PFSK-1 (cell line): ENCODE measurements at regions not wholly inside any gene's neighbourhood (a gene's known extent, or its start where the extent isn't known, plus 50 kb on each side); places are given as distances from the start of the nearest gene placed in this dataset.

ENCODE experiments used
- FOXP2 ChIP-seq: optimal IDR thresholded peaks from 2 replicates; pipeline ENCODE3; 2011; ENCODE audit warnings: borderline replicate concordance, control low read depth, inconsistent platforms; ENCODE audit not compliant: insufficient read depth; ENCODE audit errors: extremely low read length, extremely low read depth
- POLR2AphosphoS5 ChIP-seq: IDR thresholded peaks from 2 replicates; pipeline ENCODE4 v1.6.1; 2012; ENCODE audit warnings: low read depth, mild to moderate bottlenecking, control low read depth, low read length, moderate library complexity
- REST ChIP-seq, 2 experiments: IDR thresholded peaks; 2 replicates each; pipeline versions ENCODE4 v1.6.1 to v1.8.0; 2011 to 2012; ENCODE audit warnings: low read depth in 2 of 2, low read length in 2 of 2, control low read depth in 1 of 2, inconsistent platforms in 1 of 2, mild to moderate bottlenecking in 1 of 2, moderate library complexity in 1 of 2; ENCODE audit not compliant: insufficient read depth in 1 of 2
- SIN3A ChIP-seq: IDR thresholded peaks from 2 replicates; pipeline ENCODE4 v1.6.1; 2012; ENCODE audit warnings: mild to moderate bottlenecking, low read length, moderate library complexity, borderline replicate concordance; ENCODE audit not compliant: insufficient read depth
- TAF1 ChIP-seq: IDR thresholded peaks from 2 replicates; pipeline ENCODE4 v1.6.1; 2012; ENCODE audit warnings: low read length, control low read depth, borderline replicate concordance; ENCODE audit not compliant: insufficient read depth

- no peak for TF ChIP-seq REST (IDR thresholded peaks at IDR 0.05; ENCODE audit: insufficient read depth in 1 of 2, low read depth in 2 of 2, low read length in 2 of 2)
- no peak for TF ChIP-seq SIN3A
- TF ChIP-seq FOXP2 = no peak
- TF ChIP-seq POLR2AphosphoS5 = no peak
- TF ChIP-seq TAF1 = no peak
Observed at GRCh38 chr4:110682311-110682710, 59.4 kb upstream of the PITX2 start.

GRCh38 chr4:110683601-110684000 lies 60.7 kb upstream of the PITX2 start:
- TF ChIP-seq SIN3A (no peak), FOXP2 (no peak), TAF1 (no peak), POLR2AphosphoS5 (no peak), REST (IDR thresholded peaks at IDR 0.05; ENCODE audit: insufficient read depth in 1 of 2, low read depth in 2 of 2, low read length in 2 of 2) (no peak)

DNA sequence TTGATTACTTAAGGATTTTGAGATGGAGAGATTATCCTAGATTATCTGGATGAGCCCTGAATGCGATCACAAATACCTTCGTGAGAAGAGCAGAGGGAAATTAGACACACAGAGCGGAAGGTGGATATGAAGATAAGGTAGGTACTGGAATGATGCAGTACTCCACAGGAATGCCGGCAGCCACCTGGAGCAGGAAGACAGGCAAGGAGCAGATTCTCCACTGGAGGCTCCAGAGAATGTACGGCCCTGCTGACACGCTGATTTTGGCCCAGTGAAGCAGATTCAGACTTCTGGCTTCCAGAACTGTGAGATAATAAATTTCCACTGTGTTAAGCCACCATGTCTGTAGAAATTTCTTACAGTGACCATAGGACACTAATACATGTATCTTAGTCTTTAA lies 79.4 kb upstream of the PITX2 start:
- TF ChIP-seq POLR2AphosphoS5 (no peak), TAF1 (no peak), FOXP2 (no peak), SIN3A (no peak), REST (IDR thresholded peaks at IDR 0.05; ENCODE audit: insufficient read depth in 1 of 2, low read depth in 2 of 2, low read length in 2 of 2) (no peak)

- TF ChIP-seq FOXP2 (no peak), TAF1 (no peak), REST (IDR thresholded peaks at IDR 0.05; ENCODE audit: insufficient read depth in 1 of 2, low read depth in 2 of 2, low read length in 2 of 2) (no peak), POLR2AphosphoS5 (no peak), SIN3A (no peak)
Observed at GRCh38 chr4:110704748-110705439, 82.0 kb upstream of the PITX2 start.
